Endothelial cell of umbilical vein (primary cell): ENCODE measurements at regions not wholly inside any gene's neighbourhood (a gene's known extent, or its start where the extent isn't known, plus 50 kb on each side); places are given as distances from the start of the nearest gene placed in this dataset.

Experiments
- BruUV-seq: library from RNA; stranded (reverse); fragments of 400-500 nt; replicated peaks from 2 replicates; lab custom pipeline; 2021; lab: Mats Ljungman, UMichigan
- CTCF ChIA-PET: fragments of 300-600, 350-600 bp; sonication (Branson Sonifier 250); formaldehyde crosslinking; loops from one replicate; lab custom pipeline; 2021; ENCODE audit warnings: antibody characterized with exemption, inconsistent platforms; lab: Charles Lee
- POLR2A ChIA-PET: fragments of 300-600, 350-600 bp; sonication (Branson Sonifier 250); formaldehyde crosslinking; loops from one replicate; lab custom pipeline; 2021; ENCODE audit warnings: antibody characterized with exemption, inconsistent platforms; lab: Charles Lee
- DNase-seq: peaks from one replicate; pipeline ENCODE4 v3.0.0-alpha.2; 2011; ENCODE audit warnings: low read depth, low spot score
- FAIRE-seq: peaks from 2 replicates; lab custom pipeline; 2011; peaks lifted over from hg19 to GRCh38; lab: Jason Lieb, UNC
- H2AFZ ChIP-seq: 2 replicates; pipeline ENCODE4 v1.6.0; 2012; ENCODE audit warnings: low read depth, low read length, control low read depth, inconsistent platforms
- H3K27ac ChIP-seq: 2 replicates; pipeline ENCODE4 v1.5.1; 2011; ENCODE audit warnings: low read depth, mild to moderate bottlenecking, control low read depth, low read length, moderate library complexity; ENCODE audit not compliant: insufficient read depth
- H3K27me3 ChIP-seq, 2 experiments: 2 replicates each; pipeline versions ENCODE4 v1.6.0 to v1.6.1; 2011; ENCODE audit warnings: low read length in 2 of 2, mixed read lengths in 1 of 2; ENCODE audit not compliant: control insufficient read depth in 2 of 2, insufficient read depth in 2 of 2
- H3K36me3 ChIP-seq, 2 experiments: 2 replicates in 1 of 2; 3 replicates in 1 of 2; pipeline ENCODE4 v1.5.1; 2011; ENCODE audit warnings: low read length in 2 of 2, mild to moderate bottlenecking in 1 of 2, moderate library complexity in 1 of 2; ENCODE audit not compliant: control insufficient read depth in 2 of 2, insufficient read depth in 2 of 2; ENCODE audit errors: extremely low read depth in 1 of 2
- H3K4me1 ChIP-seq: 3 replicates; pipeline ENCODE4 v1.5.1; 2011; ENCODE audit warnings: mild to moderate bottlenecking, low read length; ENCODE audit not compliant: control insufficient read depth, insufficient read depth; ENCODE audit errors: extremely low read depth
- H3K4me2 ChIP-seq: 2 replicates; pipeline ENCODE4 v1.6.1; 2011; ENCODE audit warnings: low read length, control low read depth, mixed read lengths; ENCODE audit not compliant: insufficient read depth
- H3K4me3 ChIP-seq, 3 experiments: fragments of 200-600 bp in 1 of 3; sonication (generic), shearing (Covaris generic) in 1 of 3; replicated peaks in 1 of 3; 2 replicates each; pipeline ENCODE4 v1.5.1; 2011 to 2016; ENCODE audit warnings: control low read depth in 3 of 3, low read length in 3 of 3, mild to moderate bottlenecking in 2 of 3, inconsistent platforms in 1 of 3, low read depth in 1 of 3, moderate library complexity in 1 of 3; ENCODE audit not compliant: insufficient read depth in 1 of 3
- H3K79me2 ChIP-seq: 2 replicates; pipeline ENCODE4 v1.6.0; 2012; ENCODE audit warnings: low read length, inconsistent platforms; ENCODE audit not compliant: control insufficient read depth, insufficient read depth
- H3K9ac ChIP-seq: replicated peaks from 2 replicates; pipeline ENCODE3; 2011; ENCODE audit warnings: low read length, control low read depth; ENCODE audit not compliant: insufficient read depth; ENCODE audit errors: extremely low read depth
- H3K9me1 ChIP-seq: replicated peaks from 3 replicates; pipeline ENCODE4 v1.6.0; 2011; ENCODE audit warnings: mild to moderate bottlenecking, low read length; ENCODE audit not compliant: control insufficient read depth, insufficient read depth; ENCODE audit errors: extremely low read depth
- H3K9me3 ChIP-seq: replicated peaks from 2 replicates; pipeline ENCODE4 v1.5.1; 2012; ENCODE audit warnings: low read length, inconsistent platforms; ENCODE audit not compliant: control insufficient read depth, insufficient read depth
- H4K20me1 ChIP-seq: replicated peaks from 2 replicates; pipeline ENCODE3; 2011; ENCODE audit warnings: mild to moderate bottlenecking, low read length; ENCODE audit not compliant: control insufficient read depth, insufficient read depth; ENCODE audit errors: extremely low read depth
- EZH2 ChIP-seq: IDR thresholded peaks from 2 replicates; pipeline ENCODE4 v1.6.1; 2012; ENCODE audit warnings: borderline replicate concordance, low read depth, mild to moderate bottlenecking, moderate library complexity, low read length, inconsistent platforms; ENCODE audit not compliant: severe bottlenecking
- FOS ChIP-seq: IDR thresholded peaks from 2 replicates; pipeline ENCODE4 v1.6.1; 2011; ENCODE audit warnings: mild to moderate bottlenecking, low read length, moderate library complexity, borderline replicate concordance; ENCODE audit not compliant: insufficient read depth
- GATA2 ChIP-seq: IDR thresholded peaks from 2 replicates; pipeline ENCODE4 v1.7.0; 2011; ENCODE audit warnings: low read depth, mild to moderate bottlenecking, moderate library complexity, mixed read lengths, low read length; ENCODE audit not compliant: insufficient read length, insufficient read depth
- JUN ChIP-seq: IDR thresholded peaks from 2 replicates; pipeline ENCODE4 v1.6.1; 2011; ENCODE audit warnings: borderline replicate concordance, low read depth; ENCODE audit not compliant: insufficient read length, insufficient read depth
- MYC ChIP-seq: IDR thresholded peaks from one replicate; pipeline ENCODE4 v1.6.1; 2011; ENCODE audit warnings: mild to moderate bottlenecking, low read depth, low read length
- POLR2A ChIP-seq: IDR thresholded peaks from 2 replicates; pipeline ENCODE4 v1.6.1; 2012; ENCODE audit warnings: low read depth, mild to moderate bottlenecking, control low read depth, low read length
- POLR2AphosphoS5 ChIP-seq: IDR thresholded peaks from 2 replicates; pipeline ENCODE4 v1.6.1; 2012; ENCODE audit warnings: low read depth, mild to moderate bottlenecking, control low read depth, low read length, moderate library complexity; ENCODE audit not compliant: insufficient read depth
- dilution Hi-C: fragments of 300-500 bp; cut with MboI; formaldehyde crosslinking; loops from one replicate; pipeline ENCODE4 v1.15.0; 2019; ENCODE audit warnings: low sequenced_read_pairs; ENCODE audit not compliant: extremely low pct_ligation_motif_present
- intact Hi-C: fragments of 100-400 bp; cut with micrococcal nuclease; formaldehyde crosslinking; loops from one replicate; pipeline ENCODE4 v1.10.0; 2022
- TF ChIP-seq, protein P1 (sequence below), 2 donors: IDR thresholded peaks; 1 replicate in 1 of 2; 2 replicates in 1 of 2; pipeline ENCODE4 v1.5.1; 2011; ENCODE audit warnings: low read length in 2 of 2, mild to moderate bottlenecking in 2 of 2, moderate library complexity in 2 of 2, control low read depth in 1 of 2, inconsistent platforms in 1 of 2, low read depth in 1 of 2; ENCODE audit not compliant: insufficient read depth in 1 of 2; ENCODE audit errors: extremely low read depth in 1 of 2
- TF ChIP-seq, protein P2 (sequence below): IDR thresholded peaks from 2 replicates; pipeline ENCODE4 v1.6.1; 2011; ENCODE audit not compliant: insufficient read depth, insufficient read length

DNA sequence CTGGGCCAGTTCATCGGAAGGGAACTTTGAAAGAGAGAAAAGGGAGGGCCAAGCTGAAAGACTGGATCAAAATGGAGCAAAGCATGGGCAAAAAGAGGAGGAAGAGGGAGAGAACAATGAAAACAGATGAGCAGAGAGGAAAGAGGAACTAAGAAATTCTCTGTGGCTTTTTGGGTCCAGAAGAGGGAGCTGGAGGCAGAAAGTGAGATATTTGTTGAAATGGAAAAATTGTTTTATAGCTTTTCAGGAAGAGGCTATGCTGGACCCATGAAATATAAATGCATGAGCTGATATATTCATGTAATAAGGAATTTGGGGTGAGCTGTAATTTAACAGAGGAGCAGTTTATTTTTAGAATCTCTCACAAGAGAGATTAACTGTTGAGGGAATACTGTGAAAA lies 457.3 kb downstream of the DMAC1 start:
- H3K4me3 ChIP-seq = no peak overlapping the region
- dilution Hi-C loops = no loop called here
- no peak overlapping the region for H2AFZ ChIP-seq
- intact Hi-C loops = loop anchor here (10.0 kb wide), 1 partner anchor 57 kb away; no protein-coding TSS in a partner anchor
- no peak for FAIRE-seq
- ChIA-PET CTCF (no interaction called here), POLR2A (no interaction called here)
- no peaks in the 10 kb centered on the region for H3K27me3 ChIP-seq
- H3K79me2 ChIP-seq = no peaks in the 10 kb centered on the region
- no peaks in the 10 kb centered on the region for H3K36me3 ChIP-seq
- H3K9me1 ChIP-seq = no peaks in the 10 kb centered on the region
- H3K9ac ChIP-seq = no peak overlapping the region
- no peaks in the 10 kb centered on the region for H3K4me1 ChIP-seq
- no peak overlapping the region for H3K4me2 ChIP-seq
- no peak overlapping the region for H3K27ac ChIP-seq
- H4K20me1 ChIP-seq = no peaks in the 10 kb centered on the region
- no TSS peak for BruUV-seq
- no peak for DNase-seq
- TF ChIP-seq POLR2AphosphoS5 (no peak), JUN (no peak), EZH2 (no peak), GATA2 (no peak), POLR2A (no peak), FOS (no peak), MYC (no peak)
- TF ChIP-seq, protein P1, sequence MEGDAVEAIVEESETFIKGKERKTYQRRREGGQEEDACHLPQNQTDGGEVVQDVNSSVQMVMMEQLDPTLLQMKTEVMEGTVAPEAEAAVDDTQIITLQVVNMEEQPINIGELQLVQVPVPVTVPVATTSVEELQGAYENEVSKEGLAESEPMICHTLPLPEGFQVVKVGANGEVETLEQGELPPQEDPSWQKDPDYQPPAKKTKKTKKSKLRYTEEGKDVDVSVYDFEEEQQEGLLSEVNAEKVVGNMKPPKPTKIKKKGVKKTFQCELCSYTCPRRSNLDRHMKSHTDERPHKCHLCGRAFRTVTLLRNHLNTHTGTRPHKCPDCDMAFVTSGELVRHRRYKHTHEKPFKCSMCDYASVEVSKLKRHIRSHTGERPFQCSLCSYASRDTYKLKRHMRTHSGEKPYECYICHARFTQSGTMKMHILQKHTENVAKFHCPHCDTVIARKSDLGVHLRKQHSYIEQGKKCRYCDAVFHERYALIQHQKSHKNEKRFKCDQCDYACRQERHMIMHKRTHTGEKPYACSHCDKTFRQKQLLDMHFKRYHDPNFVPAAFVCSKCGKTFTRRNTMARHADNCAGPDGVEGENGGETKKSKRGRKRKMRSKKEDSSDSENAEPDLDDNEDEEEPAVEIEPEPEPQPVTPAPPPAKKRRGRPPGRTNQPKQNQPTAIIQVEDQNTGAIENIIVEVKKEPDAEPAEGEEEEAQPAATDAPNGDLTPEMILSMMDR (IDR thresholded peaks at IDR 0.05; ENCODE audit: extremely low read depth in 1 of 2, insufficient read depth in 1 of 2, low read depth in 1 of 2, low read length in 2 of 2) = no peak
- TF ChIP-seq, protein P2, sequence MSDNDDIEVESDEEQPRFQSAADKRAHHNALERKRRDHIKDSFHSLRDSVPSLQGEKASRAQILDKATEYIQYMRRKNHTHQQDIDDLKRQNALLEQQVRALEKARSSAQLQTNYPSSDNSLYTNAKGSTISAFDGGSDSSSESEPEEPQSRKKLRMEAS = no peak
- H3K9me3 ChIP-seq = no peaks in the 10 kb centered on the region
